HG02852 (cell line): ENCODE measurements at regions not wholly inside any gene's neighbourhood (a gene's known extent, or its start where the extent isn't known, plus 50 kb on each side); places are given as distances from the start of the nearest gene placed in this dataset.
A peak's percentile ranks its signal among the peaks of the same experiment; 100 is the strongest.

Experiments used
- ATAC-seq: cut with Tn5 transposase; IDR thresholded peaks from one replicate; pipeline ENCODE4 v1.9.1; 2021; ENCODE audit warnings: mild to moderate bottlenecking, moderate library complexity; ENCODE audit not compliant: unreplicated experiment

DNA sequence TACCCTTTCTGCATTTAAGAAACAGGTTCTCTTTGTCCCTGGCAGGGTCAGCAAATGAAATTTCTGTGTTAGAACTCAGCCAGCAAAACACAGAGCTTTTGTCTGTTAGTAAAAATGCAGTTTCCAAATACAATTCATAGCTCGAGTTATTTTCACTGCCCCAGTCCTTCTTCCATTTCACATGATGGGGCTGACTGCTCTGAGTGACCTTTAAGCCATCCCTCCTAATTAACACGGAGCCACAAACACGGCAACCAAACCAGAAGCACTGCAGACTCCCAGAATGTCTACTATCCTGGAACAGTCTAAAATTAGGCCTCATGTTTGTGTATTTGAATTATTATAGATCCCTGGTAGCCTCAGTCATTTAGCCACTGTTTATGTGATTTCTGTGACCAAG, 99.1 kb upstream of the RGS4 start:
- no peak for ATAC-seq

DNA sequence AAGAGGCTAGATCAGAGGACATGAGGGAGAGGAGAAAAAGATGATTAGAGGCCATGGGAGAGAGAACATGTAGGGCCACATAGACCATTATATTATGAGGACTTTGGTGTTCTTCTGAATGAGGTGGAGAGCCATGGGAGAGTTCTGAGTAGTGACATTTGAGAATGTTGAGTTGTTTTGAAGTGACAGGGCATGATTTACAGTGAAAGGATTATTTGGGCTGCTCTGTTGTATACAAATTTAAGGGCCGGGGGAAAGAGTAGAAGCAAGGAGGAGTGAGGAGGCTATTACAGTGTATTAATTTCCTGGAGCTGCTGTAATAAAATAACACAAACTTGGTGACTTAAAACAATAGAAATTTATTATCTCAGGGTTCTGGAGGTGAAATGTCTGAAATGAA, 102.5 kb upstream of the RGS4 start:
- no peak for ATAC-seq

DNA sequence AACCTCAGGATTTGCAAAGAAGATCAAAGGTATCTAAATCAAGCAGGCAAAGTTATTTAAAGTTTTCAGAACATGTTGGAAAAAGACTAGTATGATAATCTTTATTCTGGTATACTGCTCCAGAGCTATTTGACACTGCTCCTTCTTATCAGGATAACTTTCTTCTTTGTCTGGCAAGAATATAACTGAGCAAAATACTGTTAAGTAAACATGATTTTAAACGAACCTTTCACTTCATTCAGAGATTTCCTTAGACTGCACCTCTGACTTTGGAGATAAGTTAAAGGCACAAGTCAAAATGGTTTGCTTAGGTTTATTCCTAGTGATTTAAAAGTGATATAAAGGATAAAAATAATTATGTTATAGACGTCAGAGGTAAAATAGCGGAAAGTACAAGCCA, 103.9 kb upstream of the CCDC190 start:
- ATAC-seq, result no peak

DNA sequence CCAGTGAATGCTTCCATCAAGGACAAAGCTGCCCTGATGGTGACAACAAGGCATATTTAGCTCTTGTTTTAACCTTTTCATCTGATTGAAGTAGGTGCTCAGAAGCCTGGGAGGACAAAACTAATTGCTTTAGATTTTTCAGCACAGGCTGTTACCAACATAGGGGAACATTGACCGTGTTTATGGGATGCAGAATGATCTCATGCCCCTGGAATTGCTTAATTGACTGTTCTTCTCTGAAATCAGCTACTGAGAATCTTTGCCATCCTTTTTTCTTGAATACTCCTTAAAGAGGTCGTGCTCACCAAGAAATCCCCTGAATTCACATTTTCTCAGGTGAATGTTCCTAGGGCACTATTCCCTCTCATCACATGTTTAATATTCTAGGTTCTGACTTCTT, 95.9 kb upstream of the CCDC190 start:
- no peak for ATAC-seq

DNA sequence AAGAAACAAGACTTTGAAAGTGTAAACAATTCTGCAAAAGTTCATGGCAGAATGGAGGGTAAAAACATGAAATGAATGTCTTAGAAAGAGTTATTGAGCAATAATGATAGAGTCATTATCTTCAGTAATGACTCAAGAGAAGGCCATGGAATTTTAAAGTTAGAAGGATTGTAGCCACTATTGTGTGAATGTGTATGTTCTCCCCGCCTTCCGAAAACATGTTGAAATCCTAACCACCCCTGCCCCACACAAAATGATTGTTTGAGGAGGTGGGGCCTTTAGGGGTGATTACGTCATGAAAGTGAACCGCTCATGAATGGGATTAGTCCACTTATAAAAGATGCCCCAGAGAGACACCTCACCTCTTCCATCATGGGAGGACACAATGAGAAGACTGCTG, 93.8 kb upstream of the CCDC190 start:
- ATAC-seq, result no peak

DNA sequence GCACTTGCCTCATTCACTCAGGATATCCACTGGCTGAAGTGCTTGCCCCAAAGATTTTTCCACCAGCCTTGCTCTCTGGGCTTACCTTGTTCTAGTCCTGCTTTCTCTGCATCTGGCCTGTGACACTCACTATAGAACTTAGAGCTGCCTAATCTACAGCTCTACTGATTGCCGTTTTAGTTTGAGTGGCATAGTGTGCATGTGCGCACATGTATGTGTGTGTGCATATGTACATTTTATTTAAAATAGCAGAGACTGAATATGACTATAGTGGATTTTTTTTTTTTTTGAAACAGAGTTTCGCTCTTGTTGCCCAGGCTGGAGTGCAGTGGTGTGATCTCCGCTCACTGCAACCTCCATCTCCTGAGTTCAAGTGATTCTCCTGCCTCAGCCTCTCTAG, 92.0 kb upstream of the CCDC190 start:
- ATAC-seq, result no peak

DNA sequence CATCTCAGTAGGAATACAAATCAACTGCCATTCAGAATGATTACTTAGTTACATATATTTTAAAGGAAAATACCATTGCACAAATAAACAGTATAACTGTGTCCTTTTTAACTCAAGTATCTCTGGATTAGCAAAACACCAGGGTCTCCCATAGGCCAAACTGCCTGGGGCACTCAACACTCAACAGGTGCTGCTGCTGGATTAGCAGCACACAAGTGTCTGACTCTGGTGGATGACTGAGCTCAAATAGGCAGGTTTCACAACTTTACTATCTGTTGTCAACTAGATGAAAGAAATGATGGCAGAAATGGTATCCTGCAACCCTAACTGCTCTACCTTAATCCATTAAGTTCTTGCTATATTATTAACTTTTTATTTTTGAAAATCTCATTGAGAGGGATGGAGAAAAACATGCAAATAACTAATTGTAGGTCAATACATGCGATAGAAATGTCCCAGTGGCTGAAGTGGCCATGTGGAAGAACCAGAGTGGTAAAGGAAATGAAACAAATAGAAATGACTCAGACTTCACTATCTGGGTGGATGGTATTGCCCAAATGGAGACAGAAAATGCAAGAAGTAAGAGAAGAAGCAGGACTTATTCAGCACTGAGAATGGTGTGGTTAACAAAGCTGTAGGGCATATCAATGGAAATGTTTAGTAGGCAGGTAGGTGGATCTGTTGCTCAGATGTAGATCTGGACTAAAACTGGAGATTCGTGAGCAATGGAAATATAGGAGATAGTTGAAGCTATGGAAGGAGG, 90.8 kb upstream of the CCDC190 start:
- ATAC-seq, result peak; percentile 90

DNA sequence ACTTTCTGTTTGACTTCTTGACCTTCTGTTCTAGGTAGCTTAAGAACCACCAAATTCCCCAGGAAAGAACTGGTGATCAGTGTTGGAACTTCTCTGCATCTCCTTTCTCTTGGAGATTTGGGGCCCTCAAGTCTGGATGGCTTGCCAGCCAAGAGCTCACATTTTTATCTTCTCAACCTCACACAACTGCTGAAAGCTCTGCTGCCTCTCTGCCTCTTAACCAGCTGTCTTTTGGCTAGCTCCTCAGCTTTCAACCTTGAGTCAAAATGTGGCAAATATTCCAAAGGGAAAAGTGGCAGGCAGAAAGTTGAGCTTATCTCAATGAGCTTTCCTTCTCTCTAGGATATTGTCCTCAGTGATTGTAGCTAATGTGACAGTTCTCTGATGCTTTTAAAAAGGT, 89.2 kb upstream of the CCDC190 start:
- ATAC-seq, result no peak

DNA sequence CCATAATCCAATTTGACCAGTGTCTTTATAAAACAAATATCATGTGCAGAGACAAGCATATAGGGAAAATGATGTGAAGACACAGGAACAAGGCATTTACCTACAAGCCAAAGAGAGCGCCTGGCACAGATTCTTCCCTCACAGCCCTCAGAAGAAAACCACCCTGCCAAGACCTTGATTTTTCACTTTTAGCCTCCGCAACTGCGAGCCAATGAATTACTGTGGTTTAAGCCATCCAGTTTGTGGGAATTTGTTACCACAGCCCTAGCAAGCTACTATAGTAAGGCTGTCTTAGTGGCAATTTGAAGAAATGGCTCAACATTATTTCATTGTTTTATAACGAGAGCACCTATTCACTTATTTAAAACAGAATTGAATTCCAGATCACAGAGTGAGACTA, 85.7 kb upstream of the CCDC190 start:
- no peak for ATAC-seq

DNA sequence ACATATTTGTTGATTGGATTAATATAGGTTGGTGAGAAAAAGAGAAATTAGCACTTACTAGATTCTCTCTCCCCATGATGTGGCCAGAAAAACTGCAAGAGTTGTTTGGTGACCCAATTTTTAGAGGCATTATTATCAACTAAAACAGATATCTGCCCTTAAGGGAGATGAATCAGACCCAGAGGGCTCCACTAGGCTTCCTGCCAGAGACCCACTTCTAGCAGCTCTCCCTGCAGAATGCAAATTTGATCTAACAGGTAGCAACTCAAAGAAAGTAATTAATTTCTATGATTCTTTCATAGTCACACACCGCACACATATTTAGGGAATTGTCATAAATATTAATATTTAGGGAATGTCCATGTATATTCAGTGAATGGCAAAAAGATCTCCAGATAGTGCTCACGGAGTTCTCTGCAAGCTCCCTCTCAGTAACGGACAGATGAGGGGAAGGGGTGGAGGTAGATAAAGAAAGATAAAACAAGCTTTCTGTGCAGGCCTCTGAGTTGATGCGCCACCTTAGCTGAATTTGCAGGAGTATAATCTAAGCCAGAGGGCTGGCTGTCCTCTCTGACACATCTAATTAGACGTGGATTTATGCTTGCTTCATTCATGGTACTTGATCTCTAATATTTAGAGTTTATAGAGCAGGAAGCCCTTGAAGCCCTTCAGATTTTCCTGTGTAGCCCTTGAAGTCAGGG, 84.1 kb upstream of the CCDC190 start:
- ATAC-seq, result no peak

DNA sequence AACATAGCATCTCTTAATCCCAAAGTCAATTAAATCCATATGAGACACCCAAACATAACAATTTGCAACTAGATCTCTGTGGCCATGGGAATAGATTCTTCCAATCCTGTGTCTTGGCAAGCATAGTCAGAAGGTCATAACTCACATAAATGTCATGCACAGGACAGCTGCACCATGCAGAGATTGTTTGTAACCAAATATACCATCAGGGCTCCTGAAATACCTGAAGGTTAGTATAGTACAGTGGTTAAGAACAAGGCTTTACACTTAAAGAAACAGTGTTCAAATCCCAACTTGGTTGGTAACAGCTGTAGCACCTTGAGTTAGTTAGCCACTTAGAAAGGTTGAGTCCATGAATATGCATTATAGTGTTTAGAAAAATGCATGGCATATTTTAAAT, 82.6 kb upstream of the CCDC190 start:
- ATAC-seq, result no peak

DNA sequence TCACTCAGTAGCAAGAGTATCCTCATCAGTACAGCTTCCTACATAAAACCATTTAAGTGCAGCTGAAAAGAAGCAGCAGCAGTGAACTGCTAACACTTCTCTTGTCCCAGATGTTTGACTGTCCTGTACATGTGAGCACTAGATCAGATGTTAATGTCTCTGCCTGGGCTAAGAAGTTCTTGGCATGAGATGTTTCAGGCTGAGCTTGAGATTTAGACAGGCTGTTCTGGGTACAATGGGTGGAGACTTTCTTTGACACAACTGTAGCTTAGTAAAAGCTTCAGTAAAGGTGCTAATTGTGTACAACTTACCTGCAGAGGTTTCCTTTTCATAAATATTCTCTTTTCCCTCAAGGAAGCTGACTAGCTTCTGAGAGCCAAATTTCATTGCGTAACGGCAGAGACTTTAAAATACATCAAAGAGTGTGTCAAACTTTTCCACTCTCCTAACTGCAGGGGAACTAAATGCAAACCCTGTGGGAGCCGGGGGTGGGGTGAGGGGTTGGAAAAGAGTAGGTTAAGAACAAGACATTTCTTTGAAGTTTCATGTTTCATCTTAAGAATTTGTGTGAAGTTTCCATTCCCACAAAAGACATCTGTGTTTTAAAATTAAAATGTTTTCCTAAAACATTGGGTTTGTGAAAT, 82.1 kb upstream of the CCDC190 start:
- no peak for ATAC-seq

DNA sequence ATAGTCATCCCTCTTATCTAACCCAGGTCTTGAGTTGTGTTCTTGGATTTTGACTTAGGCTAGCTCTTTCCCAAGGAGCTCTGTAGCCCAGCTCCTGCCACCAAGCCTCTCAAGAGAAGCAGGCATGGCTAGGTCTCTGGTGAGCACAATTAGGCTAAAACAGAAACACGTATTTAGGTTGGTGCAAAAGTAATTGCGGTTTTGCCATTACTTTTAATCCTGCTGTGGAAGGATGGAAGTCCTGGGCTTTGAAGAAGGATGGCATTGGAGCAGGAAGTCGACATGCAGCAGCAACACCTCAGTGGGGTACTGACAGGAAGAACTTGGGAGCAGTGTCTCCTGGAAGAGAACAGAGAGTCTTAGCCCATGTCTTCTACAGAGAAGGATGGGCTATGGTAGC, 80.0 kb upstream of the CCDC190 start:
- no peak for ATAC-seq

DNA sequence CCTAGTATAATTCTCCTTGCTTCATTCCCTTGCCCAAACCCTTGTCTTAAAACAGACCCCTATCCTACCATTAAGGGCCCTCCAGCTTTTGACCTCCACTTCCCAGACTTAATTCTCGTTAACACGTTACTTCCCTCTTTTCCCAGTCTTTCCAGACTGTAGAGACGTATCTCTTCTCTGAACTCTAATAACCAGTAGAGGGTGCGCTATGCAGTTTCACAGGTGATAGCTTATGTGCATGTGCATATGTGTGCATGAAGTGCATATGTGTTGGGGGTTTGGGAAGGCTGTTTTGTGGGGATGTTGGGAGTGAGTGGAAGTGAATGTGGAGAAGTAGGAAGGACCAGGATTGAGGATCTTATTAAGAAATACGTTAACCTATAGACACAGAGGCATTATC, 78.1 kb upstream of the CCDC190 start:
- no peak for ATAC-seq

DNA sequence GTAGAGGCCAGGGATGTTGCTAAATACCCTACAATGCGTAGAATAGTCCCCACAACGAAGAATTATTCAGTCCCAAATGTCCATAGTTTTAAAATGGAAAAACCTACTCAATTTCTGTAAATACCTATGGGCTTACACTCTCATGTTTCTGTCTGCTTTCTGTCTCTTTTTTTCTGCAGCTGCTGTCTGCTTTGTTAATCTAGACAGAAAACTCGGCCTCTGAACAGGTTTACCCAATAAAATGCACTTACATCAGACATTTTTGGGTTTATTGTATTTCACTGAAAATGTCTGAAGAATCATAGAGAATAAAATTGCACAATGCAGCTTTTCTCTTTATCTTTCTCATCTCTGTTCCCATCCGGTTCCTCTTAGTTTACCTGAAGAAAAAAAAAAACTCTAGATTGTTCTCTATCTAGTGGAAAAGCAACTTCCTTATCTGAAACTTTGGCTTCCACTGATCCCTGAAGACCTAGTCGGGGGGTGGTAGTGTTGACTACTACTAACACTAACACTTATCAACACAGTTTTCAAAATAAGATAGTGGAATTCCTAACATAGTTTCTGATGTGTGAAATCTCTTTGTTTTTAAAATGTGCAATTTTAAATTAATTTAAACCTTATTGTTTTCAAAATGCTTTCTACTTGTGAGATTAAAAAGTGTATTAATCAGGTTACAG, 76.9 kb upstream of the CCDC190 start:
- ATAC-seq, result no peak

DNA sequence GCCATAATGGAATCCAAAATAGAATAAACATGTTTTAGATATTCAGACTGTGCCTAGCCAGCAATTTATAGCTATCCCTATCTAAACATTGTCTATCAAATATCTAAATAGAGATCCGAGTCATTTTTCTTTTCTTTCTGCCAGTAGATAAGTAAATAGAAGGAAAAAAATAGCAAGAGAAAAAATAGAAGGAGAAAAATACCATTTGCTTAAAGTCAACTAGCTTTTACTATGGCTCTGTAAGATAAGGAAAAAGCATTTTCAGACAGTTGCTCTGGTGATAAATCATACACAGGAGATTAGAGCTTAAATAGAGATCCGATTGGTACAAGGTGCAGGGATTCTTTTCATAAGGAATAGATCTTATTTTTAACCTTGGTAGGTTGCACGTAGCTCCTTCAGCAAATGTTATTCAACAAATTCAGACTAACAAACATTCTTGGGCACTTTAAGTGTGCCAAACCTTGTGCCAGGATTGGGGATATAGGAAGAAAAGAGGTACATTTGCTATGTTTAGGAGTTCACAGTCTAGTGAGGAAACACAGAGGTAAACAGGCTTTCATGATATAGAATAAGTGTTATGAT, 70.1 kb upstream of the CCDC190 start:
- ATAC-seq, result no peak

DNA sequence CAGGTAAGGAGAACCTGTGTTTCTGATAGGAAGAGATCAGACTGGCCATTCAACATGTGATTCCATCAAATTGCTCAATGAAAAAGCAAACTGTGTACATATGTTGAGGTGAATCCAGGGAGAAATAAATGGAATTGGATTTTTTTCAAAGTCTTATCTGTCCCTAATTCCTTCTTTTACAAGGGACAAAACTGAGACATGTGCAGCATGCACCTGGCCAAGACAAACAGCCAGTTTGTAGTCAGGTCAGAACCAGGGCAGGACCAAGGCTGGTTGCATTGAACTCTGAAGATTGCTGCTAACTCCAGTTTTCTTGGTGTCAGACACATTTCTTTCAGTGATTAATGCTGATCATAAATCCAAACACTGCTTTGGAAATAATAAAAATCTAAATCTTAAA, 69.6 kb upstream of the CCDC190 start:
- no peak for ATAC-seq

DNA sequence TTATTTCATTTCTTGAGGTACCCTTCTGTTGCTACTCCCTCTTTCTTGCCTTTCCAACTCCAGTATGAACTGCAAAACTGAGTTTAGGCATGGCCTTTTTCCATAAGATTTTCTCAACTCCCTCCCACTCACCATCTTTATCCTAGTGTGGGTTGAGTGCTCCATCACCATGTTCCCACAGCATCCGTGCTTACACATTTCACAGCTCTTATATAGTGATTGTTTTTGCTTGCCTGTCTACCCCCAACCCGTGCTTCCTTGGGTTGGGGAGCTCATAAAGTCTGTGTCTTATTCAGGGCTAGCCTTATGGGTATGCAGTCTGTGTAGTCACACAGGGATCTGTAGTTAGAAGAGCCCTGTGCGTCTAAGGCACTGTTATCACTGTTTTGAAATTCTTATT, 68.2 kb upstream of the CCDC190 start:
- ATAC-seq, result no peak

DNA sequence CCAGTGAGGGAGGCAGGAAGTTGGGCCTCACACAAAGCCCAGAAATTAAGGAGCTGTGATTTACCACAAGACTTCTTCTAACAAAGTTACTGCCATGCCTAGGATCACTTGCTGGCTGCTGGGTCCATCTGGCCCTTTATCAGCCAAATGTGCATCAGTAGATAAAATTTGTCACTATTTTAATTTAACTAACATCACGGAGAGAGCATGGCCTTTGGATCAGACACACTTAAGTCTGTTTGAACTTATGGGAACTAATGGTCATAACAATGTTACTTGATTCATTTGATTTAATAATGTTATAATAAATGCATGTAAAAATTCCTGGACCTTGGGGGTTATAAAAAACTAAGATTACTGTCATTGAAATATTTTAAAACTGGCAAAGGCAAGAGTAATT, 67.2 kb upstream of the CCDC190 start:
- no peak for ATAC-seq

DNA sequence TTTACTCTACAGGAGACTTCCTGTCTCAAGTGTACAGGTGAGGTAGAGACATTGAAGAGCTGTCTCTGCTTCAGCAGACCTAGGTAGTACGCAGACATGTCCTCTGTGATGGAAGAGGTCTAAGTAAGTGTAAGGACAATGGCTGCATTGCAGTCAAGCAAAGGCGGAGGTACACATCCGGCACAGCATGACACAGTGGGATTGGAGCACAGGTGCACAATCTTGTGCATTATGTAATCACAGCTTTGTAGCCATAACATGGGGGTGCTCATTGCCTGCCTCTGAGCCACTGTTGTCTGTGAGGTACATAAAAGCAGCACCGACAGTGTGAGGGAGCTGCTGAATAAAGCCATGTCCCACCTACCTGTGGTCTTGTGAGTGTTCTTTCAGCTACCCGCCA, 66.4 kb upstream of the CCDC190 start:
- ATAC-seq, result no peak

DNA sequence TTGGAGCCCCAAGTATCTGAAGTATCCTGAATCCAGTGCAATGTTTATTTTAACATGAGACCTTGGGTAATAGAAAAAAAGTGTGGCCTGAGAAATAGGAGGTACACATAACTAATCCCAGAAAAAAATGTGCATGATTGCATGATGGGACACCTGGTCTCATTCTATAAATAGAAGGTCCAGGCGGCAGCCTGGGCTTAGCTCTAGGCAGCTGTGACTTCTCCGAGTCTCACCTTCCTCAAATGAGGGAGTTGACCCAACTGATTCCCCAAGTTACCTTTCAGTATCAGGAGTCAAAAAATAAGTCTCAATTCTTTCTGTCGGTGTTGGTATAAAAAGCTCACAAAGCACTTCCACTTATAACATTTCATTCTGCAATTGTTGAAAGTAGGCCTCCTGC, 65.9 kb upstream of the CCDC190 start:
- no peak for ATAC-seq
